Activated CD8-positive, alpha-beta memory T cell treated with anti-CD3 and anti-CD28 coated beads, Interleukin-2, amount 50 U/mL, for 1 hour (primary cell): ENCODE measurements at regions not wholly inside any gene's neighbourhood (a gene's known extent, or its start where the extent isn't known, plus 50 kb on each side); places are given as distances from the start of the nearest gene placed in this dataset.

Experiments
- DNase-seq: peaks from one replicate; pipeline ENCODE4 v3.0.0-alpha.2; 2020; ENCODE audit errors: extremely low read depth

GRCh38 chr1:8115031-8115768 is 89.1 kb upstream of the ERRFI1 start:
- DNase-seq, result no peak

GRCh38 chr1:8113262-8114220 is 87.4 kb upstream of the ERRFI1 start:
- DNase-seq, result no peak

GRCh38 chr1:8112611-8113261 is 86.6 kb upstream of the ERRFI1 start:
- DNase-seq, result no peak

- DNase-seq, result no peak
These were observed 85.5 kb upstream of the ERRFI1 start for GRCh38 chr1:8111560-8111959.

GRCh38 chr1:8109216-8109615 is 83.1 kb upstream of the ERRFI1 start:
- no peak for DNase-seq

GRCh38 chr1:8107897-8108296 is 81.8 kb upstream of the ERRFI1 start:
- no peak for DNase-seq

- no peak for DNase-seq
These were observed 78.4 kb upstream of the ERRFI1 start for GRCh38 chr1:8104278-8105236.

- no peak for DNase-seq
These were observed 71.8 kb upstream of the ERRFI1 start for GRCh38 chr1:8097908-8098307.

- no peak for DNase-seq
These were observed 71.1 kb upstream of the ERRFI1 start for GRCh38 chr1:8097077-8097799.

GRCh38 chr1:8096105-8097011 is 70.2 kb upstream of the ERRFI1 start:
- DNase-seq, result no peak

GRCh38 chr1:8095584-8095983 is 69.5 kb upstream of the ERRFI1 start:
- DNase-seq, result no peak

GRCh38 chr1:8094481-8095241 is 68.6 kb upstream of the ERRFI1 start:
- no peak for DNase-seq

- DNase-seq, result no peak
These were observed 67.3 kb upstream of the ERRFI1 start for GRCh38 chr1:8093221-8093980.

- DNase-seq, result no peak
These were observed 66.5 kb upstream of the ERRFI1 start for GRCh38 chr1:8092657-8093056.

GRCh38 chr1:8091691-8092090 is 65.6 kb upstream of the ERRFI1 start:
- no peak for DNase-seq

GRCh38 chr1:8090241-8090702 is 64.2 kb upstream of the ERRFI1 start:
- no peak for DNase-seq

GRCh38 chr1:8089535-8090228 is 63.6 kb upstream of the ERRFI1 start:
- no peak for DNase-seq
